Tibial artery (tissue), 4 donors: ENCODE measurements at regions not wholly inside any gene's neighbourhood (a gene's known extent, or its start where the extent isn't known, plus 50 kb on each side); places are given as distances from the start of the nearest gene placed in this dataset.

Source experiments
- DNase-seq, 2 donors: peaks; one replicate each; pipeline ENCODE4 v3.0.0-alpha.2; 2019
- H3K27ac ChIP-seq, 2 donors: fragments of 200-600 bp; sonication (generic) in 1 of 2; 1 replicate in 1 of 2; 2 replicates in 1 of 2; pipeline ENCODE4 v1.5.1; 2018 to 2019; ENCODE audit warnings: mild to moderate bottlenecking in 1 of 2
- H3K27me3 ChIP-seq, 2 donors: fragments of 200-600 bp; sonication (generic) in 1 of 2; one replicate each; pipeline versions ENCODE4 v1.5.1 to v1.6.0; 2016 to 2019
- H3K36me3 ChIP-seq, 3 donors: fragments of 200-600 bp; sonication (generic) in 2 of 3; one replicate each; pipeline ENCODE4 v1.5.1; 2016 to 2019; ENCODE audit warnings: mild to moderate bottlenecking in 2 of 3
- H3K4me1 ChIP-seq, 4 donors: fragments of 200-600 bp; sonication (generic) in 2 of 4; 1 replicate in 3 of 4; 2 replicates in 1 of 4; pipeline ENCODE4 v1.5.1; 2016 to 2019
- H3K4me3 ChIP-seq, 2 donors: fragments of 200-600 bp; sonication (generic) in 1 of 2; 1 replicate in 1 of 2; 2 replicates in 1 of 2; pipeline ENCODE4 v1.5.1; 2018 to 2019; ENCODE audit warnings: mild to moderate bottlenecking in 2 of 2
- H3K9me3 ChIP-seq, 3 donors: fragments of 200-600 bp; sonication (generic) in 1 of 3; one replicate each; pipeline ENCODE4 v1.5.1; 2016 to 2019
- CTCF ChIP-seq, 2 experiments: fragments of 200-600 bp in 1 of 2; fragments of 450-650 bp in 1 of 2; IDR thresholded peaks; one replicate each; pipeline ENCODE4 v1.5.1; 2017 to 2019; ENCODE audit warnings: antibody characterized with exemption in 2 of 2, mild to moderate bottlenecking in 1 of 2, moderate library complexity in 1 of 2
- intact Hi-C: fragments of 100-400 bp; cut with DNase I; formaldehyde crosslinking; loops from one replicate; pipeline ENCODE4 v1.15.0; 2023; ENCODE audit warnings: low total_unique reads

GRCh38 chr6:156418253-156418652, 358.9 kb upstream of the ARID1B start:
- H3K27me3 ChIP-seq: no peaks in the 10 kb centered on the region
- DNase-seq: no peak
- no peak for TF ChIP-seq CTCF (IDR thresholded peaks at IDR 0.05)
- H3K36me3 ChIP-seq: no peaks in the 10 kb centered on the region
- peaks cover 0 to 10% (median 3%) of the 10 kb centered on the region in 3 donors for H3K9me3 ChIP-seq
- no peak overlapping the region for H3K4me3 ChIP-seq
- peaks cover 0 to 14% (median 0%) of the 10 kb centered on the region in 4 donors for H3K4me1 ChIP-seq
- H3K27ac ChIP-seq: no peak overlapping the region
- intact Hi-C loops: no loop called here

GRCh38 chr6:156416391-156416790, 360.8 kb upstream of the ARID1B start:
- intact Hi-C loops: no loop called here
- H3K27me3 ChIP-seq: no peaks in the 10 kb centered on the region
- DNase-seq: no peak
- H3K4me3 ChIP-seq: no peak overlapping the region
- no peaks in the 10 kb centered on the region for H3K36me3 ChIP-seq
- H3K9me3 ChIP-seq: peaks cover 0 to 6% (median 5%) of the 10 kb centered on the region in 3 donors
- H3K27ac ChIP-seq: no peak overlapping the region
- no peak for TF ChIP-seq CTCF (IDR thresholded peaks at IDR 0.05)
- peaks cover 0 to 13% (median 0%) of the 10 kb centered on the region in 4 donors for H3K4me1 ChIP-seq

GRCh38 chr6:156413154-156413553, 364.0 kb upstream of the ARID1B start:
- no peak for TF ChIP-seq CTCF (IDR thresholded peaks at IDR 0.05)
- Histone ChIP-seq H3K36me3 (no peaks in the 10 kb centered on the region), H3K4me1 (no peaks in the 10 kb centered on the region), H3K9me3 (peaks cover 0 to 5% (median 4%) of the 10 kb centered on the region in 3 donors), H3K4me3 (no peak overlapping the region), H3K27me3 (no peaks in the 10 kb centered on the region), H3K27ac (no peak overlapping the region)
- intact Hi-C loops: no loop called here
- no peak for DNase-seq

- no peaks in the 10 kb centered on the region for H3K27me3 ChIP-seq
- peaks cover 0 to 5% (median 4%) of the 10 kb centered on the region in 3 donors for H3K9me3 ChIP-seq
- H3K4me3 ChIP-seq: no peak overlapping the region
- no peaks in the 10 kb centered on the region for H3K4me1 ChIP-seq
- intact Hi-C loops: no loop called here
- no peak overlapping the region for H3K27ac ChIP-seq
- DNase-seq: no peak
- H3K36me3 ChIP-seq: no peaks in the 10 kb centered on the region
- no peak for TF ChIP-seq CTCF (IDR thresholded peaks at IDR 0.05)
Measured at GRCh38 chr6:156410649-156411048, 366.5 kb upstream of the ARID1B start.

GRCh38 chr6:156408655-156409054, 368.5 kb upstream of the ARID1B start:
- Histone ChIP-seq H3K4me1 (no peaks in the 10 kb centered on the region), H3K27ac (no peak overlapping the region), H3K9me3 (peaks cover 0 to 5% (median 4%) of the 10 kb centered on the region in 3 donors), H3K27me3 (no peaks in the 10 kb centered on the region), H3K36me3 (no peaks in the 10 kb centered on the region), H3K4me3 (no peak overlapping the region)
- TF ChIP-seq CTCF (IDR thresholded peaks at IDR 0.05): no peak
- DNase-seq: no peak
- intact Hi-C loops: no loop called here

GRCh38 chr6:156407334-156407733, 369.8 kb upstream of the ARID1B start:
- no peak for TF ChIP-seq CTCF (IDR thresholded peaks at IDR 0.05)
- no peaks in the 10 kb centered on the region for H3K4me1 ChIP-seq
- intact Hi-C loops: no loop called here
- H3K36me3 ChIP-seq: no peaks in the 10 kb centered on the region
- no peak overlapping the region for H3K4me3 ChIP-seq
- peaks cover 0 to 5% (median under 1%) of the 10 kb centered on the region in 3 donors for H3K9me3 ChIP-seq
- H3K27ac ChIP-seq: no peak overlapping the region
- DNase-seq: no peak
- no peaks in the 10 kb centered on the region for H3K27me3 ChIP-seq
